ENCODE measurements at regions not wholly inside any gene's neighbourhood (a gene's known extent, or its start where the extent isn't known, plus 50 kb on each side); places are given as distances from the start of the nearest gene placed in this dataset.

DNA sequence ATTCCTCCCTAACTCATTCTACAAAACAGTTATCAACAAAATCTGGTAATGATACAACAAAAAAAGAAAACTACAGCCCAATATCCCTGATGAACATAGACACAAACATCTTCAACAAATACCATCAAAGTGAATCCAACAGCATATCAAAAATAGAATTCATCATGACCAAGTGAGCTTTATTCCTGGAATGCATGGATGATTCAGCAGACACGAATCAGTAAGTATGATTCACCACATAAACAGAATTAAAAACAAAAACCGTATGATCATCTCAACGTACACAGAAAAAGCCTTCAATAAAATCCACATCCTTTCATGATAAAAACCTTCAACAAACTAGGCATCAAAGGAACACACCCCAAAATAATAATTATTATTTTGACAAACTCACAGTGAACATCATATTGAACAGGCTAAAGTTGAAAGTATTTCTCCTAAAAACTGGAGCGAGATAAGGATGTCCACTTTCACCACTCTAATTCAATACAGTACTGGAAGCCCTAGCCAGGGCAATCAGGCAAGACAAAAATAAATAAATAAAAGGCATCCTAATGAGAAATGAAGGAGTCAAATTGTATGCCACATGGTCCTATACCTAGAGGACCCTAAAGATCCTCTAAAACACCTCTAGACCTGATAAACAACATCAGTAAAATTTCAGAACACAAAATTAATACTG lies 305.1 kb upstream of the RGMB start:
- TF ChIP-seq EP300 (IDR thresholded peaks at IDR 0.05) (no peak), POLR2A (IDR thresholded peaks at IDR 0.05; ENCODE audit: low read depth) (no peak), POLR2AphosphoS5 (IDR thresholded peaks at IDR 0.05) (no peak)
- TF ChIP-seq, protein P1, sequence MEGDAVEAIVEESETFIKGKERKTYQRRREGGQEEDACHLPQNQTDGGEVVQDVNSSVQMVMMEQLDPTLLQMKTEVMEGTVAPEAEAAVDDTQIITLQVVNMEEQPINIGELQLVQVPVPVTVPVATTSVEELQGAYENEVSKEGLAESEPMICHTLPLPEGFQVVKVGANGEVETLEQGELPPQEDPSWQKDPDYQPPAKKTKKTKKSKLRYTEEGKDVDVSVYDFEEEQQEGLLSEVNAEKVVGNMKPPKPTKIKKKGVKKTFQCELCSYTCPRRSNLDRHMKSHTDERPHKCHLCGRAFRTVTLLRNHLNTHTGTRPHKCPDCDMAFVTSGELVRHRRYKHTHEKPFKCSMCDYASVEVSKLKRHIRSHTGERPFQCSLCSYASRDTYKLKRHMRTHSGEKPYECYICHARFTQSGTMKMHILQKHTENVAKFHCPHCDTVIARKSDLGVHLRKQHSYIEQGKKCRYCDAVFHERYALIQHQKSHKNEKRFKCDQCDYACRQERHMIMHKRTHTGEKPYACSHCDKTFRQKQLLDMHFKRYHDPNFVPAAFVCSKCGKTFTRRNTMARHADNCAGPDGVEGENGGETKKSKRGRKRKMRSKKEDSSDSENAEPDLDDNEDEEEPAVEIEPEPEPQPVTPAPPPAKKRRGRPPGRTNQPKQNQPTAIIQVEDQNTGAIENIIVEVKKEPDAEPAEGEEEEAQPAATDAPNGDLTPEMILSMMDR (IDR thresholded peaks at IDR 0.05): no peak
- intact Hi-C loops (cut with DNase I): no loop called here
- 47% methylated on average over 4 of the region's 4 CpGs for WGBS

DNA sequence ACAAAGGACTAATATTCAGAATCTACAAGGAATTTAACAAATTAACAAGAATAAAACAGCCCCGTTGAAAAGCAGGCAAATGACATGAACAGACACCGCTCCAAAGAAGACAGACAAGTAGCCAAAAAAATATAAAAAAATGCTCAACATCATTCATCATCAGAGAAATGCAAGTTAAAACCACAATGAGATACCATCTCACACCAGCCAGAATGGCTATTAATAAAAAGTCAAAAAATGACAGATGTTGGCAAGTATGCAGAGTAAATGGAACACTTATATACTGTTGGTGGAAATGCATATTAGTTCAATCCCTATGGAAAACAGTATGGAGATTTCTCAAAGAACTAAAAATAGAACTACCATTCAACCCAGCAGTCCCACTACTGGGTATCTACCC lies 302.7 kb upstream of the RGMB start:
- no peak overlapping the region for H3K27ac ChIP-seq (replicated peaks in 1 of 4)
- no peaks in the 10 kb centered on the region for H3K36me3 ChIP-seq
- H3K4me3 ChIP-seq: no peak overlapping the region
- no peak for DNase-seq (ENCODE audit: extremely low spot score)
- TF ChIP-seq EP300 (IDR thresholded peaks at IDR 0.05) (no peak), POLR2AphosphoS5 (IDR thresholded peaks at IDR 0.05) (no peak), POLR2A (IDR thresholded peaks at IDR 0.05; ENCODE audit: low read depth) (no peak)
- TF ChIP-seq, protein P1 (IDR thresholded peaks at IDR 0.05): no peak
- H3K4me1 ChIP-seq: no peaks in the 10 kb centered on the region
- H3K27me3 ChIP-seq: no peaks in the 10 kb centered on the region
- WGBS: 93% methylated on average over 2 of the region's 2 CpGs
- intact Hi-C loops (cut with DNase I): no loop called here
- H3K9me3 ChIP-seq: no peaks in the 10 kb centered on the region

More for the DNA sequence above, 305.1 kb upstream of the RGMB start:
- no peaks in the 10 kb centered on the region for H3K4me1 ChIP-seq
- DNase-seq (ENCODE audit: extremely low spot score): no peak
- H3K9me3 ChIP-seq: no peaks in the 10 kb centered on the region
- no peaks in the 10 kb centered on the region for H3K36me3 ChIP-seq
- no peak overlapping the region for H3K4me3 ChIP-seq
- H3K27ac ChIP-seq (replicated peaks in 1 of 4): no peak overlapping the region
- no peaks in the 10 kb centered on the region for H3K27me3 ChIP-seq

DNA sequence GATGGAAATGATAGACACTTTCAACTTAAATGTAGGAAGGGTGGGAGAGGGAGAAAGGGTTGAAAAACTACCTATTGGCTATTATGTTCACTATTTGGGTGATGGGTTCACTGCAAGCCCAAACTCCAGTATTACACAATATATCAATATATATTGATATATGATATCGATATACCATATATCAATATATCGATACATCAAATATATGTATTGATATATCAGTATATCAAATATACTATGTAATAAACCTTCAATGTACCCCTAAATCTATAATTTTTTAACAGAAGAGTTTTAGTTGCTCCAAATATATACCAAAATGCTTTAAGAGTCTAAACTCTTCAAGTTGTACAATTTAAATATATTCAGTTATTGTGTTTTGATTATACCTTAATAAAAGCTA lies 302.0 kb upstream of the RGMB start:
- TF ChIP-seq POLR2AphosphoS5 (IDR thresholded peaks at IDR 0.05) (no peak), POLR2A (IDR thresholded peaks at IDR 0.05; ENCODE audit: low read depth) (no peak), EP300 (IDR thresholded peaks at IDR 0.05) (no peak)
- TF ChIP-seq, protein P1 (IDR thresholded peaks at IDR 0.05): no peak
- H3K27me3 ChIP-seq: no peaks in the 10 kb centered on the region
- intact Hi-C loops (cut with DNase I): no loop called here
- H3K36me3 ChIP-seq: no peaks in the 10 kb centered on the region
- no peak overlapping the region for H3K4me3 ChIP-seq
- no peaks in the 10 kb centered on the region for H3K4me1 ChIP-seq
- H3K9me3 ChIP-seq: no peaks in the 10 kb centered on the region
- WGBS: 98% methylated on average over 2 of the region's 2 CpGs
- H3K27ac ChIP-seq (replicated peaks in 1 of 4): no peak overlapping the region
- DNase-seq (ENCODE audit: extremely low spot score): no peak

DNA sequence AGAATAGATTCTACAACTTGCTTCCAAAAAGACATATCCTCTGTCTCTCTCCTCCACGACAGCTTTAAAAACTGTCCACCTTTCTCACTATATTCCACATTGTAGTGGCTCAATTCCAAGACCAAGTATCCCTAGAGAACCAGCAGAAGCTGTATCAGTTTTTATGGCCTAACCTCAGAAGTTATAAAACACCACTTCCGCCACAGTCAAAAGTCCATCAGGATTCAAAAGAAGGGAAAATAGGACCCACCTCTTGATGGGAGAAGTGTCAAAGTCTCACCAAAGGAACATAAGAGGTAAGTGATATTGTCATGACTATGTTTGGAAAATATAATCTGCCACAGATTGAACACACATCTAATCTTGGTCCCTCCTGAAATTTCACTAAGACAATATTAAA lies 299.2 kb upstream of the RGMB start:
- H3K27me3 ChIP-seq: no peaks in the 10 kb centered on the region
- TF ChIP-seq EP300 (IDR thresholded peaks at IDR 0.05) (no peak), POLR2AphosphoS5 (IDR thresholded peaks at IDR 0.05) (no peak), POLR2A (IDR thresholded peaks at IDR 0.05; ENCODE audit: low read depth) (no peak)
- TF ChIP-seq, protein P1 (IDR thresholded peaks at IDR 0.05): no peak
- H3K4me1 ChIP-seq: no peaks in the 10 kb centered on the region
- no peaks in the 10 kb centered on the region for H3K9me3 ChIP-seq
- intact Hi-C loops (cut with DNase I): no loop called here
- no peak for DNase-seq (ENCODE audit: extremely low spot score)
- H3K27ac ChIP-seq (replicated peaks in 1 of 4): no peak overlapping the region
- H3K4me3 ChIP-seq: no peak overlapping the region
- WGBS: 90% methylated on average over 2 of the region's 2 CpGs
- H3K36me3 ChIP-seq: no peaks in the 10 kb centered on the region

DNA sequence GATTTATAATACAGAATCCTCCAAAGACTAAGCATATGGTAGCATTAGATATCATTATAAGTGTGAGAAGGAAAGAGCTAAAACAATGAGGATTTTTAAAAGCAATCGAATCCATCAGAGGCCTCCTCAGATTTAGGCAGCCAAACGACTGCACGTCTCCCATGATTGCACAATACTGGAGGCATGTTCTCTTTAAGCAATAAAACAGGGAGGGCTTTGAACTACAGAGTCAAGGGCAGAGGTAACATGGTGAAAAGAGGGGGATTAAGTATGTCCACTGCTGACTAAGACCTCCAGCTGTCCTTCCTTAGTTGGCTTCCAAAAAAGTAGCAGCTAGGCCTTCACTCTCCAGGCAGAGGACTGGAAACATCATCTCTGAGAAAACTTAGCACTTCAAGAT lies 298.7 kb upstream of the RGMB start:
- intact Hi-C loops (cut with DNase I): no loop called here
- no peak for TF ChIP-seq POLR2A (IDR thresholded peaks at IDR 0.05; ENCODE audit: low read depth)
- TF ChIP-seq POLR2AphosphoS5 (IDR thresholded peaks at IDR 0.05): no peak
- no peak for TF ChIP-seq EP300 (IDR thresholded peaks at IDR 0.05)
- TF ChIP-seq, protein P1 (IDR thresholded peaks at IDR 0.05): no peak
- Histone ChIP-seq H3K9me3 (no peaks in the 10 kb centered on the region), H3K36me3 (no peaks in the 10 kb centered on the region), H3K4me3 (no peak overlapping the region), H3K27me3 (no peaks in the 10 kb centered on the region), H3K4me1 (no peaks in the 10 kb centered on the region), H3K27ac (replicated peaks in 1 of 4) (no peak overlapping the region)
- WGBS: 94% methylated on average over 3 of the region's 3 CpGs
- no peak for DNase-seq (ENCODE audit: extremely low spot score)
